HG03060 (cell line): ENCODE measurements at regions not wholly inside any gene's neighbourhood (a gene's known extent, or its start where the extent isn't known, plus 50 kb on each side); places are given as distances from the start of the nearest gene placed in this dataset.

Experiments used
- ATAC-seq: cut with Tn5 transposase; IDR thresholded peaks from one replicate; pipeline ENCODE4 v1.9.1; 2021; ENCODE audit warnings: low read depth, moderate number of reproducible peaks; ENCODE audit not compliant: unreplicated experiment

DNA sequence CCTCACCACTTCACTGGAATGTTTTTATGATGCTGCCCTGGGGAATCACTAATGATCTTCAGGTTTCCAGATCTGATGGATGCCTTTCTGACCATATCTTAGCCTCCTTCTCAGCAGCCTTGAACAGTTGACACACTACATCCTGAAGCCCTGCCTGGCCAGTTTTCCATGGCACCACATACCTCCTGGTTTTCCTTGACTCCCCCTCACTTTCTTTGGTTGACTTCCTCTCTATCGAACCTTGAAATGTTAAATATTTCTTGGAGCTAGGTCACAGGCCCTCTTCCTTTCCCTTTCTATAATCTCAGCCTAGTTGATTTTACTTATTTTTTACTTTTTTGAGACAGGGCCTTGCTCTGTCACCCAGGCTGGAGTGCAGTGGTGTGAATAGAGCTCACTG lies 108.8 kb upstream of the CDK1 start:
- ATAC-seq, result no peak

DNA sequence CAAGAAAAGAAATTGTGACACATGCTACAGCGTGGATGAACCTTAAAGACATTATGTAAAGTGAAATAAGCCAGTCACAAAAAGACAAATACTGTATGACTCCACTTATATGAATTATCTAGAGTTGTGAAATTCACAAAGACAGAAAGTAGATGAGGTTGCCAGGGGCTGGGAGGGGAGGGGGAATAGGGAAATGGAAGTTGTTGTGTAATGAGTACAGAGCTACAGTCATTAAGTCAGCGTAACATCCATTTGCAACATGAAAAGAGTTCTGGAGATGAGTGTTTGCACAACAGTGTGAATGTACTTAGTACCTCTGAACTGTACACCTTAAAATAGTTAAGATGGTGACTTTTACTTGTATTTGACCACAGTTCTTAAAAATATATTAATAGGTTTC lies 112.1 kb upstream of the CDK1 start:
- ATAC-seq, result no peak

DNA sequence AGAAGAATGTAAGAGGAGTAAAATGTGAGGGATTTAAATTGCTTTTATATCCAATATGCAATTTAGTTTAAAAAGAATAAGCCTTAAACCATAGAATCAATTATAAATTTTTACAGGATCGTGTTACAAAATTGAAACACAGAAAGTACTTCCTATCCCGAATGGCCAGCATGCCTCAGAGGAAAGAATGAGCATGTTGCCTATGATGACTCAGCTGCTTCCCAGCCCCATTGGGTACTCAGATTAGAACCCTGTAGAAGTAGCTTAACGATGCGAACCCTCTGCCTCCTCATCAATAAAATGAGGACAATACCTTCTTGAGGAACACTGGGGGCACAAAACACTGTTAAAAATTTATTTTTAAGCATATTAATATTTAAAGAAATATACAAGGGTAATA lies 113.4 kb upstream of the CDK1 start:
- no peak for ATAC-seq

DNA sequence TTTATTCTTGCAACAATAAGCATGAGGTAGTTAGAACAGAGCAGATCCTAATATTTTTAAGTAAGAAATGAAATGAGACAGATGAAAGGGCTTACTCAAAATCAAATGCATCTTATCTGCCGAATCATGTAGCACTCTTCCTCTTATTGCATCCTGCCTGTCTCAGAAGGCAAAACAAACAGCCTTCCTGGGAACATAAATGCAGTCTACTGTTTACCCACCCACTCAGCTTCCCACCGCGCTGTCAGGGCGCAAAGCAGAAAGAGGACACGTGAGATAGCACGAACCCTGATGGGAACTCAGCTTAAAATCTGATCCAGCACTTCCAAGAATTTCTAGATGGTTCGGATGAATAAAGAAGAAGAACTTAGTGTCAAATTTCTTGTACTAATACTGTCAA lies 114.4 kb upstream of the CDK1 start:
- ATAC-seq, result no peak

DNA sequence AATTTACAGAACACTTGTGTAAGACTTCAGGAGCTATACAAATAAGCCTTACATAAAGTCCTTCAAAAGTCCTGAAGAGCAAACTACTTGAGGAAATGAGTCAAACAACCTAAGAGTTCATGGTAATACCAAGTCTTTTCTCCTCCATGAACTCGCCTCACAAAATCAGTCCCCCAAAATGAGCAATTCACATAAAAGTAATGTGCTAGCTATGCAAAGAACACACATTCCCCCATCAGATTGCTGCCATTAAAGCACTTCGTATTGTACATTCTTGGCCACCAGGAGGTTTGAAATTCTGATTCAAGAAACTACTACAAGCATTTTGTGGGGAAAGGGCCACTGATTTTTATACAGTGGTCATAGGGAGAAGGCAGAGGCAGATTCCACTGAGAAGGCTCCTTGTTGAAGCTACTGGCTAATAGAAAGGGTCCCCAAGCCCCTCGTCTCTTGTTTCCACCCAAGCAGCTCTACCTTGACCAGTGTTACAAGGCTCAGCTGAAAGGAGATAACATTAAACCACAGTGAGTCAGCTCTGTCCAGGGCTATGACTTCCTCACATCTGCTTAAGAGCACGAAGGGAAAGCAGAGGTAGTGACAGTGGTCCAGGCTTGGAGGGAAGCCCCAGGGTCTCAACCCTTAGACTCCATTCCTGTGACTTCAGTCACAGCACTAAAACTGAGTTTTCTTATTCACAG lies 115.2 kb upstream of the CDK1 start:
- no peak for ATAC-seq

DNA sequence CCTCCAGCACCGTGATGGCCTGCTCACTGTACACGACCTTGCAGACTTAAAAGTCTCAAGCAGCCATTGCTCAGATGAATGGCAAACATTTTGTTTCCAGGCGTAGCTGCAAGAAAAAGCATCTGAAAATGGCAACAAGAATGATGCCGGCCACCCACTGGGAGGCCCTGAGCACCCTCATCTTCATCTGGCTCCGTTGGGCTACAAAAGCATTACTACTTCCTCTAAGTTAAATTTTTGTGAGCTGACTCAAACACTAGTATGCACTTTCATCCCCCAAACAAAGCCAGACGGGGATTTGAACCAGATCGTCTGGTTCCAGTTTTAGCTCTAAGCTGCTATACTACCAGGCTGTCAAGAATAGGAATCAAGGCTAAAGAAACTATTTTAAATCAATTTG lies 116.6 kb upstream of the CDK1 start:
- no peak for ATAC-seq

DNA sequence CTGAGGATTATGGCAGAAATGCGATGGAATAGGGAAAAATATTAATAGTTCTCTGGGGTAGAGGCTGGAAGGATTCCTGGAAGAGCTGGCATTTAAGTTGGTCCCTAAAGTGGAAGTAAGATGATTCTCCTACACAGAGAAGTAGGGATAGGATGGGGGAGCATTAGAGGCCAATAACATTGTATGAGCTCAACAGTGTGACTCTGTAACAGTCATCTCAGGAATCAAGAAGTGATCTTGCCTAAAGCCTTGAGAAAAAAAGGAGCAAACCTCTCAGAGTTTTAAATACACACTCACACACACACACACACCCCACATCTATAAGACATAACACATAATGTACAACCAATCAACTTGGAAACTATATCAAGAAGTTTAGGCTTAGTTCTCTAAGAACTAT lies 117.7 kb upstream of the CDK1 start:
- ATAC-seq, result no peak

DNA sequence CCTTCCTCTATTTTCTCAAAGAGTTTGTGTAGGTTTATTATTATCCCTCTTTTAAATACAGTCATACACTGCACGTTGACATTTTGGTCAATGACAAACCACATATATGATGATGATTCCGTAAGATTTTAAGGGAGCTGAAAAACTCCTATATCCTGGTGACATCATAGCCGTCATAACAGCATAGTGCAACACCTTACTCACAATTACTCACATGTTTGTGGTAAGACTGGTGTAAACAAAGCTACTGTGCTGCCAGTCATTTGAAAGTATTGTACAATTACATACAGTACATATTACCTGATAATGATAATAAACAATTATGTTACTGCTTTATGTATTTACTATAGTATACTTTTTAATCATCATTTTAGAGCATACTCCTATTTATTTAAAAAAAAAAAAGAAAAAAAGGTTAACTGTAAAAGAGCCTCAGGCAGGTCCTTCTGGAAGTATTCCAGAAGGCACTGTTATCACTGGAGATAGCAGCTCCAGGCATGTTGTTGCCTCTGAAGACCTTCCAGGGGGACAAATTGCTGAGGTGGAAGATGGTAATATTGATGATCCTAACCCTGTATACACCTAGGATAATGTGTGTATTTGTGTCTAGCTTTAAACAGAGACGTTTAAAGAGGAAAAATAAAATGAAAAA lies 123.3 kb upstream of the CDK1 start:
- ATAC-seq, result no peak

DNA sequence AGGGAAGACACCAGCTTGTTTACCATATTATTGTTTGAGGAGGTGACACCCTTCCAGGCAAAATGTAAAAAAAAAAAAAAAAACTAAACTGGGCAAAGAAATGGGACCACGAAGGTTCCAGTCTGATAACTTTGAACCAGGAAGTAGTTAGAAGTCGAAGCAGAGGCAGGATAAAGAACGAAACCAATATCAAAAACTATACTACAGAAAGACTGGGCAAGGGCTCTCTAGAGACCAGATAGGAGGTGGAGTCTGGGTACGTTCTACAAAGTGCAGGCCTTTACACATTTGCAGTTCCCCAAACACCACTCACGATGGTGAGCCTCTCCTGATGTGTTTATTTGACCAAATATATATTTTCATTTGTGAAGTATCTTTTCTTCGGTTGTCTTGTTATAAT lies 125.7 kb upstream of the CDK1 start:
- peak; percentile 98 for ATAC-seq

DNA sequence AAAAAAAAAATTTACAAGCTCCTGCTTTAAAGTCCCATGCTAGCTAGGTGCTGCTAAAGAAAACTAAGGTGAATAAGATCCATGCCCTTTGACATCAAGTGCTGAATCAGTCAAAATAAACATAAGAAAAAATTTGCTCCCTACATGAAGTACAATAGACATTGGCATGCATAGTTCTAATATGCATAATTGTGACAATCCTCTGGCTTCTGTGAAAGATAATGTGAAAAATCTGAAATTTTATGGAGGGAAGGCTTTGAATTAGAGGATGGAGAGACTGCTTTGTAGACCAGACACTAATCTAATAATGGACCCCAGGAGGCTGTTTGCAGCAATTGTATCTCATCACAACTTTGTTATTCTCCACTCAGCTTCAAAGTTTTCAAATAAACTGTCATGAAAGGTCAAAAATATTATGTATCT lies 127.9 kb upstream of the CDK1 start:
- ATAC-seq, result no peak

DNA sequence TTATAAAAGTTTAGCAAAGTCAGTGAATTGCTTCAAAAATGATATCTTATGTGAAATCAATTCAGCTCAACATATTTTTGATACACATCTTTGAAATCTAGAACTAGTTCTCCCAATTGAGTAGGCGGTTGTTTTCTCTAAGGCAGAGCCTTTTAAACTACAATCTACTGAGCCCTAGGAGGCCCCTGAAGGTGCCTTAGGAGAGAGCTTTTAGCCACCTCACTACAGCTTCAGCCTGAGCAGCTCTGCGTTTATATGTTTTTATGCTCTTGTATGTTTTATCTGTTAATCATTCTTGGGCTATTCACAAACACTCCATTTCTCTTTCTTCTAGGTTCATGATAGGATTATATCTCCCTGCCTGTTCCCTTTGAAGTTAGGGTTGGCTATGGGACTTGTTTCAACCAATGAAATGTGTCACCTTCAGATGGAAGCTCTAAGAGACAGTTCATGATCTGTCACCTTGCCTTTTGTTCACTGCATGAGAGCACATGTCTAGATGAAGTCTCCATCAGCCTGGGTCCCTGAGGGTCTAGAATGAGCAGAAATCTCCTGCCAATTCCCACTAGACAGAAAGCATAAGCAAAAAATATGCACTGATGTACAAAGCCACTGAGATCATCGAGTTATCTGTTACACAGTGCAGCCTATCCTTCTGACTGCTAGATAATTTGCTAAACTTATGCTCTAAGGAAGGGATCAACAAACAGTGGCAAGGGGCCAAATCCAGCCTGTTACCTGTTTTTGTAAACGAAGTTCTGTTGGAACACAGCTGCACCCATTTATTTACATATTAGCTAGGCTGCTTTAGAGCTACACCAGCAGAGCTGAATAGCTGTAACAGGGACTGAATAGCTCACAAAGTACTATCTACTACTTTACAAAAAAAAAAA lies 128.5 kb upstream of the CDK1 start:
- no peak for ATAC-seq

DNA sequence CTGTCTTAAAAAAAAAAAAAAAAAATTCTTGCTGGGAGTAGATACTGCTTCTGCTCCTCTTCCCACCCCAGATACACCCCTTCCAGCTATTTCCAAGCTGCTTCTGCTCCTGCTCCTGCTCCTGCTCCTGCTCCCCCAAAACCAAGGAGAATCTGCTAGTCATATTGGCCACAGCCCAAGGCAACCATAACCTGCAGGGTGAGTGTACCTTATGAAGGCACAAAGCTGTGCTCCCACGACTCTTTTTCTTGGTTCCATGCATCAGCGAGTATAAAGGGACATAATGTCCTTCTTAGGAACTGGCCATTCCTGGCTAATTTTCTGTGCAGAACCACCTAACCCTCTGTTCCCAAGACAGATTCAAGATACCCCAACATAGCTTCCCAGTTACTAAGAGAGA lies 129.5 kb upstream of the CDK1 start:
- no peak for ATAC-seq

DNA sequence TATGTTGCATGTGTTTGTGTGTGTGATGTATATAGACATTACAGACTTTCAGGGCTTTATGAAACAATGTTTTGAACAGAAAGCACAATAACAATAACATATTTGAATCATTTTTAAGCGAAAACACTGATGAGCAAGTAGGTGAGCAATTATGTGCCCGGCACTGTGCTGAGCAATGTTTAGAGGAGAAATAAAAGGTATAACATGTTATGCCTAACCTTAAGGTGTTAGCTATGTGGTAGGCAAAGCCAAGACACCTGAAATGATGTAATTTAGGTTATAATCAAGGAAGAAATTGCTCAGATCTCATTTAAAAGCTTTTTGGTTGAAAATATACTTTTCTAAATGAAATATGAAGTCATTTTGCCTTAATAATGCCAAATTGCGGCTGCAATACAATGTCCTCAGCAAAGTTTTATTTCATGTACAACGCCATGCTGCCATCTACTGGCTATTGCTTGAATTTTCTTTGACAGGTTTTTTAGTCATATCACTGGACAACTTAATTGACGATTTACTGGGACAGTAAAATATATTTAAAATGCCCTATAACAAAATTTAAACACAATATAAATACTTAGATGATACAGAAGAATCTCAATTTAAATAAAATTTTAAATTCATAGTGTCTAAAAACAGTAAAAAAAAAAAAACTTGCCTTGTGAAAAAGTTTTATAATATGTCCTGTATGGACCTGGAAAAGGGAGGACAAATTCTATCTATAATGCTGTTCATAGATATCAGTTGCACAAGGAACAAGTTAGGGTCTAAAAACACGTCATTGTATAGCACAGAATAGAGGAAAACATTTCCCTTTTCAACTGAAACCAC lies 131.1 kb upstream of the CDK1 start:
- peak; percentile 55 for ATAC-seq

DNA sequence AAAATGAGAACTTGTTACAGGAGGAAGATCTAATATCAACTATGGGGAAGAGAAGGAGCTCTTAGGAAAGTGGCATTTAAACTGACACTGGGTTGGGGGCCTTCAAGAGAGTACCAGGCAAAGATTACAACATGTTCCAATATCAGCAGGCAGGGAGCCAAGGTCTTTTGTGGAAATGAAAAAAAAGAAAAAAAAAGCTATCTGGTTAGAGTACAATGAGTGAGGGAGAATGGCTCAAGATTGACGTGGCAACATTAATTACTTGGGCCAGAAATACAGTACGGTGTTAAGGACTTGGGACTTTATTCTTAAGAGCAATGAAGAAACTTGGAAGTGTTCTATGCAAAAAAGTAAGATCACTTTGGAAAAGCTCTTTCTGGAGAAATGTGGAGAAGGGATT lies 132.3 kb upstream of the CDK1 start:
- no peak for ATAC-seq

DNA sequence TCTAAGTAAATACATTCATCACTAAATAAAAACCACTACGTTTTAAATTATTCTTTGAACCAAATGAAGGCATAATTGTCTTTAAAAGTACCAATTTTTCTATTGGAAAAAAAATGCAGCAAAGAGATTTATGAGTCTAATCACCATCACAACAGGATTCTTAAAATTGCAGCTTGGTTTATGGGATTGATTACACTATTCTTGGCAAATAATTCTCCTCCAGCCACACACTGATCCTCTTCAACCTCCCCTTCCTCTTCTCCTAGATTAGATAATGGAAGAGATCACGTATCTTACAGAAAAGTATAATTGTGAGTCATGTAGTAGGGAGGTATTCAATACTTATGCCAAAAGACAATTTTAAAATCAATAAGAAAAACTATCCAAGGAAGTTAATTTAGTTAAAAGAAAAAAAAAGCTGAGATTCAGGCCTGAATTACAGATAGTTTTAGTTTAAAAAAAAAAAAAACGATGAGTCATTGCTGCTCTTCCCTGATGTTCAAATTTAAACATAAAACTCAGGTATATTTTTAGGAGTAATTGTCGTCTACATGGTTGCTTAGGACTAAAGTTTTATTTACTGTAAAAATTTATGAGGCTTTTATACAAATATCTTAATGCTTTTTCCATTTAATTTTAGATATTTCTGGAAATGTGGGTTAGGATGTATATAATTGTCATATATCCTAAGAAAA lies 133.7 kb upstream of the CDK1 start:
- no peak for ATAC-seq

DNA sequence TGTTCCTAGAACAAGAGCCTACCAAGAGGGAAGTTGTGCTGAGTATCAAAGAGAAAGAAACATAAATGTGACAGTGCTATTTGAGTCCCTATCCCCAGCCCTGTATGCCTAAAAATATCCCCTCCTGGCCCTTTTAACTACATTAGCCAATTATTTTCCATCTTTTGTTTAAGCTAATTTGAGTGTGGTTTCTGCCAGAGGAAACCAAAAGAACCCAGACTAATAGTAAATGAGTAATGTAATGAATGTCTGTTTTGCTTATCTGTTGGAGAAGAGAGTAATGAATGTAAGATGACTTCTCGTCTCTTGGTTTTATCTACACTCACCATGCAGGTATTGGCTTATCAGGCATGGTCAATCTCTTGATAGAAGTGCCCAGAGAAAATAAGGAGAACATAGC lies 134.4 kb upstream of the CDK1 start:
- ATAC-seq, result no peak

DNA sequence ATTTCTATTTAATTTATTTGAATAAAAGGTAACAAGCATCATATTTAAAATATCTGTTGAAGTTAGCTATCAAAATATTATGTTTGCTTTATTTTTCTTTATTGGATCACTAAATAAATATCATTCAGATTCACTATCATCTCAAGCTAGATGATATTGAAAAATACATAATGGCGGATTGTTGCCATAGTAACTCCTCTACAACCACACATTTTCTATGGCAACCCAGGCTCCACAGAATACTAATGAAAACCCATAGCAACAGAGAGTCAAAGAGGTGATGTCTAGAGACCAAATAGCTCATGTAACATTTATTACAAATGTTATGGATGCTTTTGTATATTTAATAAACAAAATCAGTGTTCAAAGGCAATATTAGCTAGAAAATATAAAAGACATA lies 148.9 kb upstream of the CDK1 start:
- no peak for ATAC-seq

DNA sequence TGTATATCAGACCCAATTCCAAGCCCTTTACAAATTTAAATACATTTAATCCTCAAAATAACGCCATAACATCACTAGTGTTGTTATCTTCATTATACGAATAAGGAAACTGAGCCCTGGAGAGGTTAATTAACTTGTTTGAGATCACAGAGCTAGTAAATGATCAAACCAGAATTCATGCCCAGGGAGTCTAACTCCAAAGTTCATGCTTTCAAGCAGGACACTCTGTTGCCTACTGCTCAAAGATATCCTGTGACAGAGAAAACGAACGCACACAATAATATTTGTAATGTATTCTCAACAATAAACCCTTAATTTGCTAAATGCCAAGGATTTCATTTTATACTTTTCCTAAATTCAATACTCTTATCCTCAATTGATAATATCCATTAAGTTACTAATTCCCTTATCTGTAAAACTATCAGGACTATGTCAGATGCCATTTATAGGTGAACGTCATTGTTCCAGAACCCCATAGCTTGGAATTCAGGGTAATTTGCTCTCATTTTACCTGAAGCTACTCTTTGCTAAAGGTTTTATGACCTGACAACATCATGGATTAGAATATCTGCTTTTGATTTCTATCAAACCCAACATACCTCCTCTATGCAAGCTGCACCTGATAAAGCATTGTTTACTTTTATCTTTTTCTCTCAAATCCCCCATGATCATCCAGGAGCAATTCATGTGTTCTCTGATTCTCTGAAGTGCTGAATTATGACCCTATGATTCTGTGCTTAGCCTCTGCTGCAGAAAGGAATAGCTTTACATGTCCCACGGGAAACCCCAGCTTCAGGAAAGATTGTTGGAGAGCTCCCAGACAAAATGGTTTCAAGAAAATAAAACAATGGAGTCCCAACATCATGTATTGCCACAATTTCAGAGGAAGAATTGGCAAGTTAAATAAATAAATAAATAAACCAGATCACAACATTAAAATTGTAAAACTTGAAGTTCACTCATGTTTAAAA lies 150.2 kb upstream of the CDK1 start:
- no peak for ATAC-seq

DNA sequence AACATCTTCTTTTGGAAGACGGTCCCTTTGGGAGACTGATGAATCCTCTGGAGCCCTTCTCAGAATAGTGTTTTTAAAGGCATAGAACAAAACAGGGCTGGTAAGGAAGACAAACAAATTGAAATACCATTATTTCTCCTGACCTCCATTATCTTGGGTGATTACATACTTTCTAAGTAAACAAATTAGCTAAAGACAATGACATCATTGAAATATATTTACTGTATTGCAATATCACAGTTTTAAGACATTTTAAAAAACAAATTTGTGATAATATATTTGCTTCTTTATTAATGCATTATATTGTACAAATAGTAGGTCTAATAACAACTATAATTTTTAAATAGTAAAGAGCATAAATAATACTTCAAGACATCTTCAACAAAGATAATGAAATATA lies 152.2 kb upstream of the CDK1 start:
- no peak for ATAC-seq
